ENCODE measurements at regions not wholly inside any gene's neighbourhood (a gene's known extent, or its start where the extent isn't known, plus 50 kb on each side); places are given as distances from the start of the nearest gene placed in this dataset.

GRCh38 chr13:56110751-56111150 is 1030.0 kb upstream of the PRR20A start:
- ATAC-seq, result no peak
- TF ChIP-seq TOX (CRISPR knock-in tag; IDR thresholded peaks at IDR 0.05; ENCODE audit: borderline replicate concordance) (no peak), ISL1 (CRISPR knock-in tag; IDR thresholded peaks at IDR 0.05) (no peak), PPARA (CRISPR knock-in tag; IDR thresholded peaks at IDR 0.05; ENCODE audit: borderline replicate concordance) (no peak), ESRRG (CRISPR knock-in tag; IDR thresholded peaks at IDR 0.05) (no peak), ZNF8 (CRISPR knock-in tag; IDR thresholded peaks at IDR 0.05) (no peak), ARNTL (CRISPR knock-in tag; IDR thresholded peaks at IDR 0.05; ENCODE audit: borderline replicate concordance, low read depth) (no peak), ZNF565 (CRISPR knock-in tag; conservative IDR thresholded peaks at IDR 0.05; ENCODE audit: low read depth) (no peak), BACH2 (CRISPR knock-in tag; IDR thresholded peaks at IDR 0.05; ENCODE audit: borderline replicate concordance) (no peak), CSDC2 (CRISPR knock-in tag; IDR thresholded peaks at IDR 0.05) (no peak), CREB5 (CRISPR knock-in tag; IDR thresholded peaks at IDR 0.05; ENCODE audit: low read depth) (no peak), ZFP3 (CRISPR knock-in tag; IDR thresholded peaks at IDR 0.05) (no peak), ZNF70 (CRISPR knock-in tag; IDR thresholded peaks at IDR 0.05) (no peak)
- TF ChIP-seq, protein P1, sequence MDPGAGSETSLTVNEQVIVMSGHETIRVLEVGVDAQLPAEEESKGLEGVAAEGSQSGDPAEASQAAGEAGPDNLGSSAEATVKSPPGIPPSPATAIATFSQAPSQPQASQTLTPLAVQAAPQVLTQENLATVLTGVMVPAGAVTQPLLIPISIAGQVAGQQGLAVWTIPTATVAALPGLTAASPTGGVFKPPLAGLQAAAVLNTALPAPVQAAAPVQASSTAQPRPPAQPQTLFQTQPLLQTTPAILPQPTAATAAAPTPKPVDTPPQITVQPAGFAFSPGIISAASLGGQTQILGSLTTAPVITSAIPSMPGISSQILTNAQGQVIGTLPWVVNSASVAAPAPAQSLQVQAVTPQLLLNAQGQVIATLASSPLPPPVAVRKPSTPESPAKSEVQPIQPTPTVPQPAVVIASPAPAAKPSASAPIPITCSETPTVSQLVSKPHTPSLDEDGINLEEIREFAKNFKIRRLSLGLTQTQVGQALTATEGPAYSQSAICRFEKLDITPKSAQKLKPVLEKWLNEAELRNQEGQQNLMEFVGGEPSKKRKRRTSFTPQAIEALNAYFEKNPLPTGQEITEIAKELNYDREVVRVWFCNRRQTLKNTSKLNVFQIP (CRISPR knock-in tag; IDR thresholded peaks at IDR 0.05; ENCODE audit: borderline replicate concordance, low read depth), result no peak

GRCh38 chr13:56134524-56134923 is 1006.2 kb upstream of the PRR20A start:
- TF ChIP-seq ARNTL (CRISPR knock-in tag; IDR thresholded peaks at IDR 0.05; ENCODE audit: borderline replicate concordance, low read depth) (no peak), ZFP30 (CRISPR knock-in tag; IDR thresholded peaks at IDR 0.05) (no peak), CSRNP3 (CRISPR knock-in tag; IDR thresholded peaks at IDR 0.05) (no peak), ZFP3 (CRISPR knock-in tag; IDR thresholded peaks at IDR 0.05) (no peak), PATZ1 (CRISPR knock-in tag; IDR thresholded peaks at IDR 0.05; ENCODE audit: borderline replicate concordance) (no peak), ZNF8 (CRISPR knock-in tag; IDR thresholded peaks at IDR 0.05) (no peak), PPARA (CRISPR knock-in tag; IDR thresholded peaks at IDR 0.05; ENCODE audit: borderline replicate concordance) (no peak), ISL1 (CRISPR knock-in tag; IDR thresholded peaks at IDR 0.05) (no peak), ZC3H10 (CRISPR knock-in tag; IDR thresholded peaks at IDR 0.05) (no peak), TSHZ2 (CRISPR knock-in tag; IDR thresholded peaks at IDR 0.05) (no peak), ESRRG (CRISPR knock-in tag; IDR thresholded peaks at IDR 0.05) (no peak), SNAI2 (CRISPR knock-in tag; IDR thresholded peaks at IDR 0.05) (no peak), TOX (CRISPR knock-in tag; IDR thresholded peaks at IDR 0.05; ENCODE audit: borderline replicate concordance) (no peak), GLIS3 (CRISPR knock-in tag; IDR thresholded peaks at IDR 0.05) (no peak), CREB5 (CRISPR knock-in tag; IDR thresholded peaks at IDR 0.05; ENCODE audit: low read depth) (no peak)
- ATAC-seq, result no peak
